Lung (tissue), 11 donors: ENCODE measurements at regions not wholly inside any gene's neighbourhood (a gene's known extent, or its start where the extent isn't known, plus 50 kb on each side); places are given as distances from the start of the nearest gene placed in this dataset.

Experiments used
- ATAC-seq: fragments of 200-7000 bp; cut with Tn5 transposase; one replicate; pipeline ENCODE4 v1.9.1; 2020; ENCODE audit warnings: moderate number of reproducible peaks; ENCODE audit not compliant: insufficient read depth, low FRiP score
- DNase-seq, 3 donors: peaks; one replicate each; pipeline ENCODE4 v3.0.0-alpha.2; 2013 to 2017
- H3K27ac ChIP-seq, 2 donors: one replicate each; pipeline ENCODE4 v1.5.1; 2013; ENCODE audit warnings: mild to moderate bottlenecking in 2 of 2, moderate library complexity in 2 of 2, control low read depth in 1 of 2, inconsistent platforms in 1 of 2, low read depth in 1 of 2, low read length in 1 of 2
- H3K27me3 ChIP-seq, 3 donors: one replicate each; pipeline ENCODE4 v1.5.1; 2013; ENCODE audit warnings: low read length in 2 of 3; ENCODE audit not compliant: control insufficient read depth in 3 of 3, insufficient read depth in 3 of 3
- H3K36me3 ChIP-seq, 4 donors: one replicate each; pipeline ENCODE4 v1.5.1; 2013; ENCODE audit warnings: low read length in 4 of 4, mild to moderate bottlenecking in 1 of 4, moderate library complexity in 1 of 4; ENCODE audit not compliant: control insufficient read depth in 4 of 4, insufficient read depth in 4 of 4
- H3K4me1 ChIP-seq, 5 donors: one replicate each; pipeline ENCODE4 v1.5.1; 2013; ENCODE audit warnings: low read length in 5 of 5, mild to moderate bottlenecking in 2 of 5, moderate library complexity in 1 of 5; ENCODE audit not compliant: control insufficient read depth in 5 of 5, insufficient read depth in 5 of 5
- H3K4me3 ChIP-seq: one replicate; pipeline ENCODE4 v1.5.1; 2013; ENCODE audit warnings: mild to moderate bottlenecking, control low read depth, moderate library complexity
- H3K9ac ChIP-seq, 2 donors: one replicate each; pipeline ENCODE4 v1.5.1; 2013; ENCODE audit warnings: low read length in 2 of 2, control low read depth in 1 of 2; ENCODE audit not compliant: insufficient read depth in 1 of 2
- H3K9me3 ChIP-seq, 4 donors: one replicate each; pipeline ENCODE4 v1.5.1; 2013; ENCODE audit warnings: low read length in 3 of 4, mild to moderate bottlenecking in 1 of 4, moderate library complexity in 1 of 4; ENCODE audit not compliant: control insufficient read depth in 4 of 4, insufficient read depth in 3 of 4
- WGBS, 2 donors: extraction: QIAGEN DNeasy Blood & Tissue Kit; methylation state at CpG; one replicate each; pipeline ENCODE4 v1.1.7; 2013; 5-methylcytosine and 5-hydroxymethylcytosine counted together
- TF ChIP-seq, protein P1 (sequence below): IDR thresholded peaks from 2 replicates; pipeline ENCODE4 v1.5.1; 2012; ENCODE audit warnings: mild to moderate bottlenecking; ENCODE audit errors: control extremely low read depth, extremely low read depth
- donor health status: control.
- donor health status: control.
- donor health status: Bipolar disorder and iron deficiency.
- donor health status: healthy.
- donor health status: DM: yes; HTN: yes; CAD: no.

DNA sequence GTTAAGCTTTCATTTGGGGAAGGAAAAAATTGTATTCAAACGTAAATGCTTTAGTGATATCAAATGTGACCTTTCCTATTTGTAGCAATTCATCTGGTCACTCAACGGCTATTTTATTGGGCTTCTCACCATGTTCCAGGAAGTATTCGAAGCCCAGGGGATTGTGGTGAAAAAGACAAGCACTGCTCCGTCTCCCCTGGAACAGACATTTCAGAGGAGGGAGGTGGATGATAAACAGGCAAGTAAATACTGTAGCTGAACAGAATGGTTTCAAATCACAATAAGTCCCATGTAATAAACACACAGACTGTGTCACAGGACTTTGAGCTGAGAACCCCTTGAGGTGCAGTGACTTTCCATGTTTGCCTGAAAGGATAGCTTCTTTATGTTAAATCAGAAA lies 464.7 kb upstream of the HNRNPA3 start:
- H3K9me3 ChIP-seq: no peaks in the 10 kb centered on the region
- H3K9ac ChIP-seq: no peak overlapping the region
- ATAC-seq (no peak), DNase-seq (no peak)
- no peaks in the 10 kb centered on the region for H3K27me3 ChIP-seq
- WGBS, 2 donors: 68 to 77% methylated on average over 4 of the region's 4 CpGs
- H3K4me1 ChIP-seq: peaks cover 0 to 47% (median 5%) of the 10 kb centered on the region in 5 donors
- TF ChIP-seq, protein P1, sequence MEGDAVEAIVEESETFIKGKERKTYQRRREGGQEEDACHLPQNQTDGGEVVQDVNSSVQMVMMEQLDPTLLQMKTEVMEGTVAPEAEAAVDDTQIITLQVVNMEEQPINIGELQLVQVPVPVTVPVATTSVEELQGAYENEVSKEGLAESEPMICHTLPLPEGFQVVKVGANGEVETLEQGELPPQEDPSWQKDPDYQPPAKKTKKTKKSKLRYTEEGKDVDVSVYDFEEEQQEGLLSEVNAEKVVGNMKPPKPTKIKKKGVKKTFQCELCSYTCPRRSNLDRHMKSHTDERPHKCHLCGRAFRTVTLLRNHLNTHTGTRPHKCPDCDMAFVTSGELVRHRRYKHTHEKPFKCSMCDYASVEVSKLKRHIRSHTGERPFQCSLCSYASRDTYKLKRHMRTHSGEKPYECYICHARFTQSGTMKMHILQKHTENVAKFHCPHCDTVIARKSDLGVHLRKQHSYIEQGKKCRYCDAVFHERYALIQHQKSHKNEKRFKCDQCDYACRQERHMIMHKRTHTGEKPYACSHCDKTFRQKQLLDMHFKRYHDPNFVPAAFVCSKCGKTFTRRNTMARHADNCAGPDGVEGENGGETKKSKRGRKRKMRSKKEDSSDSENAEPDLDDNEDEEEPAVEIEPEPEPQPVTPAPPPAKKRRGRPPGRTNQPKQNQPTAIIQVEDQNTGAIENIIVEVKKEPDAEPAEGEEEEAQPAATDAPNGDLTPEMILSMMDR: no peak
- H3K4me3 ChIP-seq: no peak overlapping the region
- H3K36me3 ChIP-seq: no peaks in the 10 kb centered on the region
- no peak overlapping the region for H3K27ac ChIP-seq

DNA sequence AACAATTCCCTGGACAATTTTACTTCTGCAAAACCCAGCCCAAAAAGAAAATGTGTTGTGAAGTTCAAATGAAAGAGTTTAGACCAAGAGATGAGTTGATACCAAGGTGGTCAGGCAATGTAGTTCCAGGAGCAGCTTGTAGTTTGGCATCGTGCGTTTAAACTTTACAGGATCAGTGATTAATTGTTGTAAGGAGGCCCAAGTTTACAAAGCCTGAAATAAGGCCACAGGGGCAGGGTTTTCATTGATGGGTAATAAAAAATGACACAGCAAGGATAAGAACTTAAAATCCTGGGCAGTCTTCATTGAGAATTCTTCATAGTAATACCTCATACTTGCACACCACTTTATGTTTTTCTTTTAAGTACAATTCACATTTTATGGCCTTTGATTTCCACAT lies 463.9 kb upstream of the HNRNPA3 start:
- TF ChIP-seq, protein P1: no peak
- H3K27ac ChIP-seq: no peak overlapping the region
- H3K36me3 ChIP-seq: no peaks in the 10 kb centered on the region
- H3K9ac ChIP-seq: no peak overlapping the region
- WGBS, 2 donors: 72 to 77% methylated on average over 2 of the region's 2 CpGs
- H3K27me3 ChIP-seq: no peaks in the 10 kb centered on the region
- H3K4me1 ChIP-seq: peaks cover 0 to 47% (median 5%) of the 10 kb centered on the region in 5 donors
- no peak for ATAC-seq
- no peak for DNase-seq
- H3K4me3 ChIP-seq: no peak overlapping the region
- H3K9me3 ChIP-seq: no peaks in the 10 kb centered on the region

DNA sequence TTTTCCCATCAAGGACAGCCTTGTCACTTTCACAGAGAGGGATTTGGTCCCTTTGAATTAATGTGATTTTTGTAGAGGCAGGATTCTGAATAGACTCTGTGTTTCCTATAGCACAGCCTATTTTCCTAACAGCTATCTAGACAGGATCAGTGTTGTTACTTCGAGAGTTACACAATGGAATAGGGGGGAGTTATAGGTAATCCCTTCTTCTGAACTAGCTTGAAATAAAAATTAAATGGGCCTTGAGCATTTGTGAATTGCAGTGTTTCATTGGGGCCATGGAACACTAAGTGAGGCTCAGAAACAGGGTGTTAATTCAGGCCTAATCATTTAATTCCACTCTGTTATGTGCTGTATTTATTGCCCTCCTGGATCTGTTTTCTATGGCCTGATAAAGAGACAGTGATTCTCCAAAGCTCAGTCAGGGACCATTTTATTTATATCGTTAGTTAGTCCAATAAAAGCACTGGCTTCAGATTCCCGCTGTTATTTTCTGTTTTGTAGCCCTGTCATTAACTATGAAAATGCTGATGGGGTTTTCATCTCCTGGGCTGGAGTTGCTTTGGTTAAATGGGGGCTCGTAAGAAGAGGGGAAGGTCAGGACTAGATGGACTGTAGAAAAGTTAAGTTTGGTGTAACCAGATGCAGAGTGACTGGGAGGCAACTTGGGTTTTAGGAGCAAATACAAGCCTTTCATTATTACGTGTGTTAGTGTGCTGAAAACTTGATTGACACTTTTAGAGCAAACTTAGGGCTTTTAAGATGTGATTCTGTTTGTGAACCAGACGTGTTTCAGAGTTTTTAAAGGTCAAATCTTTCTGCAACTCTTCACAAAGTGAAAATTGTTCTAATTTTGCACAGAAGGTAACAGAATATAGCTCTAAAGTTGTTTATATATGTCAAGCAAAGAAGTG lies 461.0 kb upstream of the HNRNPA3 start:
- 81 to 82% methylated on average over 6 of the region's 6 CpGs for WGBS, 2 donors
- no peak overlapping the region for H3K27ac ChIP-seq
- peaks cover 0 to 23% (median 5%) of the 10 kb centered on the region in 5 donors for H3K4me1 ChIP-seq
- H3K36me3 ChIP-seq: no peaks in the 10 kb centered on the region
- no peaks in the 10 kb centered on the region for H3K27me3 ChIP-seq
- no peak overlapping the region for H3K4me3 ChIP-seq
- no peaks in the 10 kb centered on the region for H3K9me3 ChIP-seq
- TF ChIP-seq, protein P1: no peak
- DNase-seq (no peak), ATAC-seq (no peak)
- H3K9ac ChIP-seq: no peak overlapping the region

DNA sequence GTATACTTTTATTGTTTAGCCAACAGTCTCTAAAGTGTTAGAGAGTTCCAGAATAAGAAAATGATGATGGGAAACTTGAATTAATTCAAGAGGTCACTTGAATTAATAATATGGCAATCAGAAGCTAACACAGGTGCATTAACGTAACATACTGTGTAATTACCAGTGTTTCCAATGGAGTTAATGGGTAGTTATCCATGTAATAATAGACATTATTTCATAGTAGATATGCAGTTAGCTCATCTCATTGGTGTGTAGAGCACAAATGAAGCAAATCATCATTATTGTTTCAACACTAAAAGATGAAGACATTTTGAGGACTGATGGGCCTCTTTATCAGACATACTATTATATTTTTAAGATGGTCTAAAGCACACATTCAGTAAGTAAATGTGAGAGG lies 460.3 kb upstream of the HNRNPA3 start:
- ATAC-seq (no peak), DNase-seq (no peak)
- WGBS, 2 donors: 95 to 98% methylated on average over 1 of the region's 1 CpG
- H3K9me3 ChIP-seq: no peaks in the 10 kb centered on the region
- H3K36me3 ChIP-seq: no peaks in the 10 kb centered on the region
- peaks cover 0 to 16% (median under 1%) of the 10 kb centered on the region in 5 donors for H3K4me1 ChIP-seq
- H3K27ac ChIP-seq: no peak overlapping the region
- H3K27me3 ChIP-seq: no peaks in the 10 kb centered on the region
- TF ChIP-seq, protein P1: no peak
- no peak overlapping the region for H3K9ac ChIP-seq
- H3K4me3 ChIP-seq: no peak overlapping the region
